Hippocampal formation (tissue), 2 donors: ENCODE measurements at regions not wholly inside any gene's neighbourhood (a gene's known extent, or its start where the extent isn't known, plus 50 kb on each side); places are given as distances from the start of the nearest gene placed in this dataset.
"Not testable (repeated sequence)": the region's sequence is repeated elsewhere in the genome, so short reads cannot be mapped to it uniquely, and the experiment has no call there.

Experiments
- DNase-seq, 2 donors: peaks; one replicate each; lab custom pipeline; 2025; lab: John Stamatoyannopoulos, UW

- no peak for DNase-seq
These were observed 609.4 kb downstream of the DTWD2 start for GRCh38 chr5:118378959-118379358.

- DNase-seq: no peak
These were observed 610.9 kb downstream of the DTWD2 start for GRCh38 chr5:118377420-118377819.

- DNase-seq: no peak
These were observed 616.1 kb downstream of the DTWD2 start for GRCh38 chr5:118371973-118372831.

- DNase-seq: no peak
These were observed 621.9 kb downstream of the DTWD2 start for GRCh38 chr5:118366429-118366828.

GRCh38 chr5:118365718-118366117 is 622.6 kb downstream of the DTWD2 start:
- no peak for DNase-seq

- DNase-seq: no peak
These were observed 633.5 kb downstream of the DTWD2 start for GRCh38 chr5:118354797-118355196.

- DNase-seq: no peak
These were observed 634.4 kb downstream of the DTWD2 start for GRCh38 chr5:118353970-118354369.

- no peak for DNase-seq
These were observed 651.9 kb downstream of the DTWD2 start for GRCh38 chr5:118336468-118336867.

GRCh38 chr5:118327389-118327788 is 661.0 kb downstream of the DTWD2 start:
- no peak for DNase-seq

GRCh38 chr5:118326481-118327045 is 661.8 kb downstream of the DTWD2 start:
- DNase-seq: no peak

- DNase-seq: no peak
These were observed 662.4 kb downstream of the DTWD2 start for GRCh38 chr5:118325931-118326330.

- not testable (repeated sequence) for DNase-seq
These were observed 664.6 kb downstream of the DTWD2 start for GRCh38 chr5:118323723-118324122.

GRCh38 chr5:118321081-118321480 is 667.3 kb downstream of the DTWD2 start:
- DNase-seq: no peak

GRCh38 chr5:118320121-118320520 is 668.2 kb downstream of the DTWD2 start:
- no peak for DNase-seq

GRCh38 chr5:118314931-118315330 is 673.4 kb downstream of the DTWD2 start:
- DNase-seq: no peak

- DNase-seq: no peak
These were observed 677.1 kb downstream of the DTWD2 start for GRCh38 chr5:118311103-118311819.

GRCh38 chr5:118310401-118310800 is 677.9 kb downstream of the DTWD2 start:
- DNase-seq: no peak

- no peak for DNase-seq
These were observed 685.1 kb downstream of the DTWD2 start for GRCh38 chr5:118303296-118303695.

- no peak for DNase-seq
These were observed 685.6 kb downstream of the DTWD2 start for GRCh38 chr5:118302786-118303185.

- no peak for DNase-seq
These were observed 686.7 kb downstream of the DTWD2 start for GRCh38 chr5:118301696-118302095.

GRCh38 chr5:118295045-118295444 is 693.3 kb downstream of the DTWD2 start:
- DNase-seq: no peak

- no peak for DNase-seq
These were observed 695.0 kb downstream of the DTWD2 start for GRCh38 chr5:118293378-118293777.

- no peak for DNase-seq
These were observed 698.1 kb downstream of the DTWD2 start for GRCh38 chr5:118290204-118290603.
